ENCODE measurements at regions not wholly inside any gene's neighbourhood (a gene's known extent, or its start where the extent isn't known, plus 50 kb on each side); places are given as distances from the start of the nearest gene placed in this dataset.

DNA sequence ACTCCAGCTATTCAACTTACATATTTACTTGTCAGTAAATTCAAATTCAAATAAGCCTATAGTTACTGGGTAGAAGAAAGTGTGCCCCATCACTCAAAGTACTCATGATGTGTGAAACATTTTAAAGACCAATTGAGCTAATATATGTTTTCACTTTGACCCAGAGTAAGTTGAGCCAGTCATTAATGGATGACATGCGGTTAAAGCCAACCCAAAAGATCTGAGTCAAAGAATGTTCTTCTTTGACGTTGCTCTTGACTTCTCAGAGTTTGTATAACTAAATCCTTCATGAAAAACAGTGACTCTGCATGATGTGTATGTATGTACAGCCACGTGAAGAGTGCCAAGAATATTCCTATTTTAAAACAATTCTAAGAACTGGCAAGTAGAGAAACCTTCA is 237.4 kb downstream of the NR2F1-AS1 start:
- ChIA-PET RAD21 (ENCODE audit: unreplicated experiment) (no interaction called here), POLR2A (no interaction called here), CTCF (interaction anchor here (0.6 kb wide), 1 partner anchor 41 kb away, joined by 3 read pairs; no protein-coding TSS in a partner anchor), SMC1A (ENCODE audit: uncharacterized antibody, unreplicated experiment) (interaction anchor here (0.9 kb wide), 1 partner anchor 364 kb away, joined by 3 read pairs; no protein-coding TSS in a partner anchor)
- no peak for TF ChIP-seq HDGF (IDR thresholded peaks at IDR 0.05)
- TF ChIP-seq, protein P1, sequence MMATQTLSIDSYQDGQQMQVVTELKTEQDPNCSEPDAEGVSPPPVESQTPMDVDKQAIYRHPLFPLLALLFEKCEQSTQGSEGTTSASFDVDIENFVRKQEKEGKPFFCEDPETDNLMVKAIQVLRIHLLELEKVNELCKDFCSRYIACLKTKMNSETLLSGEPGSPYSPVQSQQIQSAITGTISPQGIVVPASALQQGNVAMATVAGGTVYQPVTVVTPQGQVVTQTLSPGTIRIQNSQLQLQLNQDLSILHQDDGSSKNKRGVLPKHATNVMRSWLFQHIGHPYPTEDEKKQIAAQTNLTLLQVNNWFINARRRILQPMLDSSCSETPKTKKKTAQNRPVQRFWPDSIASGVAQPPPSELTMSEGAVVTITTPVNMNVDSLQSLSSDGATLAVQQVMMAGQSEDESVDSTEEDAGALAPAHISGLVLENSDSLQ (IDR thresholded peaks at IDR 0.05): peak; percentile 73
- peak; percentile 22; the same call in 1 of the 2 replicates for TF ChIP-seq NFIC (IDR thresholded peaks at IDR 0.05; ENCODE audit: low read depth, low read length)
- TF ChIP-seq MXI1 (IDR thresholded peaks at IDR 0.05; ENCODE audit: low read depth, low read length): no peak
- TF ChIP-seq JUNB (IDR thresholded peaks at IDR 0.05): peak; percentile 58
- no peak for TF ChIP-seq FOS (IDR thresholded peaks at IDR 0.05; ENCODE audit: borderline replicate concordance, extremely low read depth, insufficient read length)
- peak; percentile 76 for TF ChIP-seq RUNX3 (IDR thresholded peaks at IDR 0.05; ENCODE audit: low read length)
- Histone ChIP-seq H3K9ac (ENCODE audit: control insufficient read depth, insufficient read depth, low read length) (no peak overlapping the region), H3K9me3 (replicated peaks; ENCODE audit: control insufficient read depth, insufficient read depth, low read length) (no peaks in the 10 kb centered on the region), H3K79me2 (ENCODE audit: control insufficient read depth, insufficient read depth, low read length) (no peaks in the 10 kb centered on the region), H3K4me2 (ENCODE audit: control insufficient read depth, insufficient read depth) (no peak overlapping the region), H4K20me1 (ENCODE audit: control insufficient read depth, insufficient read depth) (no peaks in the 10 kb centered on the region), H3K4me1 (ENCODE audit: control insufficient read depth, insufficient read depth, low read length) (peaks cover 15% of the 10 kb centered on the region; the same call in 1 of the 2 replicates), H2AFZ (ENCODE audit: control insufficient read depth, low read depth, low read length) (no peak overlapping the region), H3K36me3 (ENCODE audit: control insufficient read depth in 2 of 2, insufficient read depth in 2 of 2, low read length in 1 of 2) (no peaks in the 10 kb centered on the region), H3K4me3 (no peak overlapping the region), H3K27me3 (replicated peaks in 1 of 2; ENCODE audit: control insufficient read depth in 2 of 2, insufficient read depth in 2 of 2, low read length in 1 of 2) (no peaks in the 10 kb centered on the region), H3K27ac (ENCODE audit: control insufficient read depth, insufficient read depth) (no peak overlapping the region)
- no TSS peak for BruUV-seq (replicated peaks)
- DNase-seq (ENCODE audit: low read depth, low spot score): peak; percentile 11
- FAIRE-seq: peak; percentile 54
- ATAC-seq: peak; percentile 64
- in situ Hi-C loops (cut with MboI): no loop called here
- WGBS (ENCODE audit: insufficient coverage, insufficient replicate concordance, low lambda C conversion rate, missing lambda C conversion rate): 0% methylated on average over 3 of the region's 3 CpGs
- intact Hi-C loops (cut with micrococcal nuclease; ENCODE audit: unreplicated experiment): no loop called here

Data from GM12878 (cell line).